Hematopoietic multipotent progenitor cell treated with erythropoietin and hydrocortisone succinate and interleukin-3 and kit ligand, for 17 days (in vitro differentiated cells): ENCODE measurements at regions not wholly inside any gene's neighbourhood (a gene's known extent, or its start where the extent isn't known, plus 50 kb on each side); places are given as distances from the start of the nearest gene placed in this dataset.
"Not testable (repeated sequence)": the region's sequence is repeated elsewhere in the genome, so short reads cannot be mapped to it uniquely, and the experiment has no call there.

Experiments
- DNase-seq: peaks from one replicate; pipeline ENCODE4 v3.0.0-alpha.2; 2015; ENCODE audit warnings: low spot score

GRCh38 chr5:38678697-38679096 is 122.3 kb upstream of the LIFR start:
- DNase-seq, result not testable (repeated sequence)

GRCh38 chr5:38680094-38680825 is 123.8 kb upstream of the LIFR start:
- no peak for DNase-seq

GRCh38 chr5:38681029-38681706 is 124.7 kb upstream of the LIFR start:
- DNase-seq, result no peak

GRCh38 chr5:38681966-38682365 is 125.5 kb upstream of the LIFR start:
- DNase-seq, result no peak

- DNase-seq, result no peak
Measured at GRCh38 chr5:38686658-38687057, 130.2 kb upstream of the LIFR start.

GRCh38 chr5:38692346-38692745 is 135.9 kb upstream of the LIFR start:
- no peak for DNase-seq

GRCh38 chr5:38692781-38693527 is 136.5 kb upstream of the LIFR start:
- DNase-seq, result no peak

- DNase-seq, result no peak
Measured at GRCh38 chr5:38695021-38695958, 138.8 kb upstream of the LIFR start.

- DNase-seq, result no peak
Measured at GRCh38 chr5:38697013-38697412, 140.6 kb upstream of the LIFR start.

GRCh38 chr5:38705529-38705928 is 140.3 kb upstream of the OSMR start:
- DNase-seq, result not testable (repeated sequence)

- DNase-seq, result no peak
Measured at GRCh38 chr5:38706376-38706775, 139.4 kb upstream of the OSMR start.

GRCh38 chr5:38707352-38708210 is 138.2 kb upstream of the OSMR start:
- no peak for DNase-seq

GRCh38 chr5:38709678-38710306 is 136.0 kb upstream of the OSMR start:
- no peak for DNase-seq

GRCh38 chr5:38710627-38711026 is 135.2 kb upstream of the OSMR start:
- no peak for DNase-seq

GRCh38 chr5:38712391-38712790 is 133.4 kb upstream of the OSMR start:
- no peak for DNase-seq

GRCh38 chr5:38714240-38714639 is 131.6 kb upstream of the OSMR start:
- DNase-seq, result no peak

GRCh38 chr5:38714703-38715355 is 131.0 kb upstream of the OSMR start:
- no peak for DNase-seq

- DNase-seq, result no peak
Measured at GRCh38 chr5:38715696-38716095, 130.1 kb upstream of the OSMR start.

- no peak for DNase-seq
Measured at GRCh38 chr5:38716516-38716915, 129.3 kb upstream of the OSMR start.
